Body of pancreas (tissue), 4 donors: ENCODE measurements at regions not wholly inside any gene's neighbourhood (a gene's known extent, or its start where the extent isn't known, plus 50 kb on each side); places are given as distances from the start of the nearest gene placed in this dataset.

ENCODE experiments used
- CTCF ChIP-seq, 7 experiments: fragments of 450-650 bp in 4 of 7; fragments of 200-600 bp in 3 of 7; sonication (generic) in 3 of 7; IDR thresholded peaks; one replicate each; pipeline ENCODE4 v1.5.1; 2016 to 2019; ENCODE audit warnings: antibody characterized with exemption in 7 of 7
- POLR2A ChIP-seq, 3 donors: fragments of 450-650 bp; IDR thresholded peaks; one replicate each; pipeline ENCODE4 v1.6.1; 2016; ENCODE audit warnings: antibody characterized with exemption in 3 of 3, mild to moderate bottlenecking in 2 of 3

GRCh38 chr1:204802401-204803175 lies 68.1 kb upstream of the NFASC start:
- TF ChIP-seq CTCF (IDR thresholded peaks at IDR 0.05) (no peak), POLR2A (IDR thresholded peaks at IDR 0.05) (no peak)
